MM.1S (cell line): ENCODE measurements at regions not wholly inside any gene's neighbourhood (a gene's known extent, or its start where the extent isn't known, plus 50 kb on each side); places are given as distances from the start of the nearest gene placed in this dataset.

ENCODE experiments used
- DNase-seq: peaks from one replicate; pipeline ENCODE4 v3.0.0-alpha.2; 2015
- H2AFZ ChIP-seq: fragments of 300-600 bp; sonication (generic); 2 replicates; pipeline ENCODE4 v1.6.0; 2016; ENCODE audit warnings: antibody characterized with exemption, low read length
- H3F3A ChIP-seq: fragments of 300-600 bp; sonication (generic); 2 replicates; pipeline ENCODE4 v1.6.1; 2016; ENCODE audit warnings: mild to moderate bottlenecking, antibody characterized with exemption, low read length, moderate library complexity, mixed read lengths; ENCODE audit not compliant: insufficient read depth
- H3K27ac ChIP-seq: fragments of 300-600 bp; sonication (generic); 2 replicates; pipeline ENCODE4 v1.5.1; 2016; ENCODE audit warnings: mild to moderate bottlenecking, low read length
- H3K27me3 ChIP-seq: fragments of 300-600 bp; sonication (generic); replicated peaks from 2 replicates; pipeline ENCODE4 v1.6.0; 2016; ENCODE audit warnings: low read length; ENCODE audit not compliant: insufficient read depth
- H3K36me3 ChIP-seq: fragments of 300-600 bp; sonication (generic); replicated peaks from 2 replicates; pipeline ENCODE4 v1.6.1; 2016; ENCODE audit warnings: mild to moderate bottlenecking, low read length, mixed read lengths; ENCODE audit not compliant: insufficient read depth
- H3K4me1 ChIP-seq: fragments of 300-600 bp; sonication (generic); 2 replicates; pipeline ENCODE4 v1.6.1; 2016; ENCODE audit warnings: low read length, mixed read lengths
- H3K4me2 ChIP-seq: fragments of 300-600 bp; sonication (generic); 2 replicates; pipeline ENCODE4 v1.6.0; 2016; ENCODE audit warnings: low read depth, low read length
- H3K4me3 ChIP-seq: fragments of 300-600 bp; sonication (generic); 2 replicates; pipeline ENCODE4 v1.5.1; 2016; ENCODE audit warnings: low read length, mixed read lengths
- H3K79me2 ChIP-seq: fragments of 300-600 bp; sonication (generic); 2 replicates; pipeline ENCODE4 v1.6.1; 2016; ENCODE audit warnings: mixed run types, low read length, mixed read lengths
- H3K9ac ChIP-seq: fragments of 300-600 bp; sonication (generic); 2 replicates; pipeline ENCODE4 v1.6.1; 2016; ENCODE audit warnings: low read length, mixed read lengths
- H3K9me2 ChIP-seq: fragments of 300-600 bp; sonication (generic); replicated peaks from 2 replicates; pipeline ENCODE4 v1.6.1; 2016; ENCODE audit warnings: mild to moderate bottlenecking, low read length, mixed read lengths; ENCODE audit not compliant: insufficient read depth
- H3K9me3 ChIP-seq: fragments of 300-600 bp; sonication (generic); replicated peaks from 2 replicates; pipeline ENCODE4 v1.6.1; 2016; ENCODE audit warnings: mild to moderate bottlenecking, low read length, mixed read lengths; ENCODE audit not compliant: insufficient read depth
- H4K20me1 ChIP-seq: fragments of 300-600 bp; sonication (generic); 2 replicates; pipeline ENCODE4 v1.6.1; 2016; ENCODE audit warnings: mild to moderate bottlenecking, low read length, moderate library complexity, mixed read lengths; ENCODE audit not compliant: insufficient read depth
- EZH2 ChIP-seq: fragments of 300-600 bp; sonication (generic); optimal IDR thresholded peaks from 2 replicates; pipeline ENCODE3; 2017; ENCODE audit warnings: low read depth, mild to moderate bottlenecking, antibody characterized with exemption, low read length, mixed read lengths
- EZH2phosphoT487 ChIP-seq: fragments of 300-600 bp; sonication (generic); IDR thresholded peaks from 2 replicates; pipeline ENCODE4 v1.6.1; 2018; ENCODE audit warnings: antibody characterized with exemption, low read length
- TF ChIP-seq, protein P1 (sequence below): fragments of 300-600 bp; sonication (generic); IDR thresholded peaks from 2 replicates; pipeline ENCODE4 v1.5.1; 2016; ENCODE audit warnings: antibody characterized with exemption, low read length, mixed read lengths

DNA sequence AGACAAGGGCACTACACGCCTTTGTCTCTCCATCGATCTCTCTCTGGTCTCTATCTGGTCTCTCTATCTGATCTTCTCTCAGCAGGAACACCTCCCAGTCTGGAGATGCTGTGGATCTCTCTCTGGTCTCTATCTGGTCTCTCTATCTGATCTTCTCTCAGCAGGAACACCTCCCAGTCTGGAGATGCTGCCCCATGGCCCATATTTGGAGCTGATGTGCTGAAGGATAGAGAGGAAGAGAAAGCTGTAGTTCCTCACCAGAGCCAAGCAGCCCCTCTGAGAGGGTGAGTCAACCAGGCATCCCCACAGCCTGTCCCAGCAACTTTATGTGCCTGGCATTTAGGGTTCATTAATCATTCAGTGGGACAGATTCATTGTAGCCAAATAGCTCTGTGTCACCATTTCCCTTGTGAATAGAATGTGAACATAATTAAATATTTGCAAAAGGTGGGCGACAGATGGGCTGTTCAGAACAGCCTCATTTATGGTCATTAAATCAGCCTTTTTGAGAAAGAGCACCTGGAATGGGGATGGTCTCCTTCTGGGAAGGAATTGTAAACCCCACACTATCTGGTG is 189.3 kb upstream of the MAST4 start:
- no peak for DNase-seq
- H4K20me1 ChIP-seq, result no peaks in the 10 kb centered on the region
- no peaks in the 10 kb centered on the region for H3F3A ChIP-seq
- H3K79me2 ChIP-seq, result no peaks in the 10 kb centered on the region
- no peaks in the 10 kb centered on the region for H3K9me3 ChIP-seq
- no peaks in the 10 kb centered on the region for H3K4me1 ChIP-seq
- H3K4me2 ChIP-seq, result no peak overlapping the region
- no peak overlapping the region for H3K27ac ChIP-seq
- H2AFZ ChIP-seq, result no peak overlapping the region
- TF ChIP-seq EZH2phosphoT487, result no peak
- TF ChIP-seq, protein P1, sequence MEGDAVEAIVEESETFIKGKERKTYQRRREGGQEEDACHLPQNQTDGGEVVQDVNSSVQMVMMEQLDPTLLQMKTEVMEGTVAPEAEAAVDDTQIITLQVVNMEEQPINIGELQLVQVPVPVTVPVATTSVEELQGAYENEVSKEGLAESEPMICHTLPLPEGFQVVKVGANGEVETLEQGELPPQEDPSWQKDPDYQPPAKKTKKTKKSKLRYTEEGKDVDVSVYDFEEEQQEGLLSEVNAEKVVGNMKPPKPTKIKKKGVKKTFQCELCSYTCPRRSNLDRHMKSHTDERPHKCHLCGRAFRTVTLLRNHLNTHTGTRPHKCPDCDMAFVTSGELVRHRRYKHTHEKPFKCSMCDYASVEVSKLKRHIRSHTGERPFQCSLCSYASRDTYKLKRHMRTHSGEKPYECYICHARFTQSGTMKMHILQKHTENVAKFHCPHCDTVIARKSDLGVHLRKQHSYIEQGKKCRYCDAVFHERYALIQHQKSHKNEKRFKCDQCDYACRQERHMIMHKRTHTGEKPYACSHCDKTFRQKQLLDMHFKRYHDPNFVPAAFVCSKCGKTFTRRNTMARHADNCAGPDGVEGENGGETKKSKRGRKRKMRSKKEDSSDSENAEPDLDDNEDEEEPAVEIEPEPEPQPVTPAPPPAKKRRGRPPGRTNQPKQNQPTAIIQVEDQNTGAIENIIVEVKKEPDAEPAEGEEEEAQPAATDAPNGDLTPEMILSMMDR, result no peak
- no peak overlapping the region for H3K4me3 ChIP-seq
- H3K9ac ChIP-seq, result no peak overlapping the region
- no peaks in the 10 kb centered on the region for H3K27me3 ChIP-seq
- no peaks in the 10 kb centered on the region for H3K36me3 ChIP-seq
- no peaks in the 10 kb centered on the region for H3K9me2 ChIP-seq

DNA sequence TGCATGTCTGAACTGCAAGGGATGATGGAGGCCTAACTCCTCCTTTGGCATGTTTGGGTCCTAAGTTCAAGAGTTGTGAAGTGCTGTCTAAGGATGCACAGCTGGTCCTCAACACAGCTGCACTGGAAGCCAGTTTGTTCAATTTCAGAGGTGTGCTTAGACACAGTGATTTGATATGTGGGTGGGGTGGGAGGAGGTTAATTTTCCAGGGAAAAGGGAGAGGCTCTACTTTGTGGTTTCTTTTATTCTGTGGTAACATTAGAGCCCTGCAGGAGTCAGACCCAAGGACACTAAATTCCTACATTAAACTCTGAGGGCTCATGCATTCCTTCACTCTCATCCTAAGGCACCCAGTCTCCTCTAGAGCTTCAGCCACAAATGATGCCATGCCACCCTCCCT is 188.4 kb upstream of the MAST4 start:
- Histone ChIP-seq H3K27me3 (no peaks in the 10 kb centered on the region), H3K4me1 (no peaks in the 10 kb centered on the region), H3K4me2 (no peak overlapping the region), H3K79me2 (no peaks in the 10 kb centered on the region), H3K36me3 (no peaks in the 10 kb centered on the region), H4K20me1 (no peaks in the 10 kb centered on the region), H2AFZ (no peak overlapping the region), H3K9me2 (no peaks in the 10 kb centered on the region), H3F3A (no peaks in the 10 kb centered on the region), H3K9ac (no peak overlapping the region), H3K9me3 (no peaks in the 10 kb centered on the region), H3K4me3 (no peak overlapping the region), H3K27ac (no peak overlapping the region)
- TF ChIP-seq EZH2 (no peak), EZH2phosphoT487 (no peak)
- TF ChIP-seq, protein P1, result no peak
- DNase-seq, result no peak

DNA sequence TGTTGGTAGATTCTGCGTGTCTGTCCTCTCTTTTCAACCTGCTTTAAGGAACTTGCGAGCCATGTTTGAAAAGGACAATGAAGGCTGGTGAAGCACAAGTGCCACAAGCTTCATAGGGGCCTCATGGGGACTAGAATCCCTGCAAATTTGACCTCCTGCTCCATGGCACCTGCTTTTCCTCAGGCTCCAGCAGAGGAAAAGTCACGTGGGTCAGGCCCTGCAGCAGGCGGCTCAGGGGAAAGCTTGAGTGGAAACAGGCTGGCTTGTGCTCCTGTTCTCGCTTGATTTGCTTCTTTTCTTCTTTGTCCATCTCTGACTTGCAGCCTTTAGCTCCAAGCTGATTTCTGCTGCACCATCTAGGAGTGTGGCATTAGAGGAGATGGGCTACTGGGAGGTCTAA is 187.6 kb upstream of the MAST4 start:
- Histone ChIP-seq H3K9ac (no peak overlapping the region), H3K79me2 (no peaks in the 10 kb centered on the region), H3K4me1 (no peaks in the 10 kb centered on the region), H3K9me3 (no peaks in the 10 kb centered on the region), H3K4me3 (no peak overlapping the region), H3F3A (no peaks in the 10 kb centered on the region), H3K36me3 (no peaks in the 10 kb centered on the region), H4K20me1 (no peaks in the 10 kb centered on the region), H3K9me2 (no peaks in the 10 kb centered on the region), H2AFZ (no peak overlapping the region), H3K27me3 (no peaks in the 10 kb centered on the region), H3K27ac (no peak overlapping the region), H3K4me2 (no peak overlapping the region)
- TF ChIP-seq EZH2 (no peak), EZH2phosphoT487 (no peak)
- TF ChIP-seq, protein P1, result no peak
- DNase-seq, result no peak
